Stimulated activated CD4-positive, alpha-beta T cell treated with anti-CD3 and anti-CD28 coated beads, Interleukin-4, amount 100 ng/mL, for 48 hours (primary cell): ENCODE measurements at regions not wholly inside any gene's neighbourhood (a gene's known extent, or its start where the extent isn't known, plus 50 kb on each side); places are given as distances from the start of the nearest gene placed in this dataset.
"Not testable (repeated sequence)": the region's sequence is repeated elsewhere in the genome, so short reads cannot be mapped to it uniquely, and the experiment has no call there.

Experiments used
- DNase-seq, 2 donors: peaks; one replicate each; pipeline ENCODE4 v3.0.0-alpha.2; 2020; ENCODE audit warnings: low read depth in 2 of 2

GRCh38 chr7:142603870-142604448 is 145.3 kb upstream of the PRSS1 start:
- peak in 1 of 2 donors; percentile 20 for DNase-seq

GRCh38 chr7:142602756-142603155 is 146.5 kb upstream of the PRSS1 start:
- DNase-seq: no peak

GRCh38 chr7:142602183-142602582 is 147.1 kb upstream of the PRSS1 start:
- no peak for DNase-seq

GRCh38 chr7:142598297-142598696 is 151.0 kb upstream of the PRSS1 start:
- DNase-seq: no peak

- DNase-seq: no peak
Measured at GRCh38 chr7:142597547-142597946, 151.7 kb upstream of the PRSS1 start.

- DNase-seq: no peak
Measured at GRCh38 chr7:142595816-142596516, 153.3 kb upstream of the PRSS1 start.

GRCh38 chr7:142594078-142594477 is 155.2 kb upstream of the PRSS1 start:
- DNase-seq: no peak

- no peak for DNase-seq
Measured at GRCh38 chr7:142593106-142593505, 156.2 kb upstream of the PRSS1 start.

GRCh38 chr7:142592664-142593063 is 156.6 kb upstream of the PRSS1 start:
- DNase-seq: no peak

GRCh38 chr7:142592231-142592630 is 157.0 kb upstream of the PRSS1 start:
- no peak for DNase-seq

GRCh38 chr7:142590830-142591457 is 158.3 kb upstream of the PRSS1 start:
- DNase-seq: no peak

GRCh38 chr7:142590077-142590476 is 159.2 kb upstream of the PRSS1 start:
- no peak for DNase-seq

GRCh38 chr7:142587578-142588191 is 161.6 kb upstream of the PRSS1 start:
- no peak for DNase-seq

GRCh38 chr7:142586611-142587010 is 162.7 kb upstream of the PRSS1 start:
- no peak for DNase-seq

- DNase-seq: no peak
Measured at GRCh38 chr7:142585425-142585824, 163.8 kb upstream of the PRSS1 start.

- DNase-seq: no peak
Measured at GRCh38 chr7:142584765-142585164, 164.5 kb upstream of the PRSS1 start.

- peak; percentile 8 to 21 for DNase-seq
Measured at GRCh38 chr7:142583446-142583845, 165.8 kb upstream of the PRSS1 start.

GRCh38 chr7:142582351-142582750 is 166.9 kb upstream of the PRSS1 start:
- no peak for DNase-seq

- DNase-seq: no peak
Measured at GRCh38 chr7:142581341-142581740, 167.9 kb upstream of the PRSS1 start.

GRCh38 chr7:142579946-142580345 is 169.3 kb upstream of the PRSS1 start:
- no peak for DNase-seq

- not testable (repeated sequence) for DNase-seq
Measured at GRCh38 chr7:142575351-142575750, 173.9 kb upstream of the PRSS1 start.

GRCh38 chr7:142571581-142571980 is 177.7 kb upstream of the PRSS1 start:
- DNase-seq: no peak

GRCh38 chr7:142569851-142570250 is 179.4 kb upstream of the PRSS1 start:
- no peak for DNase-seq
